GM12891 (cell line): ENCODE measurements at regions not wholly inside any gene's neighbourhood (a gene's known extent, or its start where the extent isn't known, plus 50 kb on each side); places are given as distances from the start of the nearest gene placed in this dataset.
"Not testable (repeated sequence)": the region's sequence is repeated elsewhere in the genome, so short reads cannot be mapped to it uniquely, and the experiment has no call there.

Source experiments
- DNase-seq: peaks from one replicate; pipeline ENCODE4 v3.0.0; 2011; ENCODE audit warnings: low spot score; ENCODE audit not compliant: insufficient read length
- FAIRE-seq: peaks from 2 replicates; lab custom pipeline; 2011; peaks lifted over from hg19 to GRCh38; lab: Jason Lieb, UNC
- PAX5 ChIP-seq: IDR thresholded peaks from 2 replicates; pipeline ENCODE4 v1.6.1; 2011; ENCODE audit warnings: low read length, moderate library complexity, mild to moderate bottlenecking; ENCODE audit not compliant: insufficient read depth, severe bottlenecking
- POLR2A ChIP-seq: IDR thresholded peaks from 2 replicates; pipeline ENCODE4 v1.6.1; 2011; ENCODE audit warnings: low read depth, low read length, control low read depth
- POLR2AphosphoS5 ChIP-seq: IDR thresholded peaks from 2 replicates; pipeline ENCODE4 v1.6.1; 2011; ENCODE audit warnings: low read depth, low read length, control low read depth
- POU2F2 ChIP-seq: IDR thresholded peaks from 2 replicates; pipeline ENCODE4 v1.6.1; 2011; ENCODE audit warnings: low read depth, mild to moderate bottlenecking, control low read depth, low read length, moderate library complexity
- SPI1 ChIP-seq: IDR thresholded peaks from 2 replicates; pipeline ENCODE4 v1.6.1; 2011; ENCODE audit warnings: low read depth, low read length, control low read depth
- TAF1 ChIP-seq: IDR thresholded peaks from 2 replicates; pipeline ENCODE4 v1.6.1; 2011; ENCODE audit warnings: low read depth, low read length, control low read depth

- no peak for TF ChIP-seq PAX5
- FAIRE-seq = no peak
- no peak for DNase-seq
Observed at GRCh38 chr12:127503246-127503645, 763.7 kb upstream of the TMEM132C start.

GRCh38 chr12:127503996-127504395, 763.0 kb upstream of the TMEM132C start:
- DNase-seq, FAIRE-seq: not testable (repeated sequence)

- FAIRE-seq (no peak), DNase-seq (no peak)
- TF ChIP-seq POLR2A = no peak
- no peak for TF ChIP-seq POU2F2
- TF ChIP-seq SPI1 = no peak
- no peak for TF ChIP-seq POLR2AphosphoS5
- no peak for TF ChIP-seq PAX5
- TF ChIP-seq TAF1 = no peak
Observed at GRCh38 chr12:127504874-127505273, 762.1 kb upstream of the TMEM132C start.

- DNase-seq (no peak), FAIRE-seq (no peak)
- no peak for TF ChIP-seq PAX5
- TF ChIP-seq POLR2AphosphoS5 = no peak
- no peak for TF ChIP-seq POLR2A
- no peak for TF ChIP-seq POU2F2
- TF ChIP-seq TAF1 = no peak
- no peak for TF ChIP-seq SPI1
Observed at GRCh38 chr12:127507341-127507740, 759.6 kb upstream of the TMEM132C start.

- TF ChIP-seq SPI1 (no peak), TAF1 (no peak), PAX5 (no peak), POLR2A (no peak), POU2F2 (no peak), POLR2AphosphoS5 (no peak)
- FAIRE-seq = no peak
- DNase-seq = no peak
Observed at GRCh38 chr12:127509066-127509778, 757.7 kb upstream of the TMEM132C start.

- no peak for TF ChIP-seq PAX5
- TF ChIP-seq POLR2AphosphoS5 = no peak
- no peak for TF ChIP-seq POU2F2
- TF ChIP-seq POLR2A = no peak
- no peak for TF ChIP-seq TAF1
- TF ChIP-seq SPI1 = no peak
- no peak for FAIRE-seq
- DNase-seq = no peak
Observed at GRCh38 chr12:127515941-127516340, 751.0 kb upstream of the TMEM132C start.

- TF ChIP-seq POU2F2 (no peak), POLR2A (no peak), PAX5 (no peak), TAF1 (no peak), SPI1 (no peak), POLR2AphosphoS5 (no peak)
- DNase-seq (no peak), FAIRE-seq (no peak)
Observed at GRCh38 chr12:127516467-127516866, 750.5 kb upstream of the TMEM132C start.

GRCh38 chr12:127519779-127520178, 747.2 kb upstream of the TMEM132C start:
- TF ChIP-seq SPI1 = no peak
- TF ChIP-seq TAF1 = no peak
- no peak for TF ChIP-seq POU2F2
- TF ChIP-seq PAX5 = no peak
- no peak for TF ChIP-seq POLR2AphosphoS5
- no peak for TF ChIP-seq POLR2A
- DNase-seq (no peak), FAIRE-seq (no peak)

- FAIRE-seq = no peak
- no peak for DNase-seq
- TF ChIP-seq TAF1 = no peak
- TF ChIP-seq POLR2A = no peak
- TF ChIP-seq SPI1 = no peak
- no peak for TF ChIP-seq POU2F2
- no peak for TF ChIP-seq POLR2AphosphoS5
- TF ChIP-seq PAX5 = no peak
Observed at GRCh38 chr12:127526925-127527324, 740.0 kb upstream of the TMEM132C start.

GRCh38 chr12:127528551-127528950, 738.4 kb upstream of the TMEM132C start:
- no peak for FAIRE-seq
- TF ChIP-seq POU2F2 (no peak), SPI1 (no peak), PAX5 (no peak), TAF1 (no peak)
- DNase-seq = no peak

GRCh38 chr12:127531542-127531941, 735.4 kb upstream of the TMEM132C start:
- no peak for FAIRE-seq
- no peak for DNase-seq
- no peak for TF ChIP-seq PAX5
- no peak for TF ChIP-seq TAF1

GRCh38 chr12:127533353-127533752, 733.6 kb upstream of the TMEM132C start:
- FAIRE-seq (no peak), DNase-seq (no peak)
- TF ChIP-seq TAF1 (no peak), POU2F2 (no peak), SPI1 (no peak), POLR2AphosphoS5 (no peak), PAX5 (no peak), POLR2A (no peak)
